ACC112 (cell line): ENCODE measurements at regions not wholly inside any gene's neighbourhood (a gene's known extent, or its start where the extent isn't known, plus 50 kb on each side); places are given as distances from the start of the nearest gene placed in this dataset.

Experiments used
- H2AFZ ChIP-seq: fragments of 200-600 bp; sonication (generic); one replicate; pipeline ENCODE4 v1.6.0; 2017; ENCODE audit warnings: antibody characterized with exemption, low read length; ENCODE audit not compliant: unreplicated experiment
- H3K27ac ChIP-seq: fragments of 200-600 bp; sonication (generic); 2 replicates; pipeline ENCODE4 v1.5.1; 2014; ENCODE audit warnings: low read depth, mild to moderate bottlenecking, antibody characterized with exemption, low read length, moderate library complexity
- H3K27me3 ChIP-seq: fragments of 200-600 bp; sonication (generic); 2 replicates; pipeline ENCODE4 v1.6.1; 2014; ENCODE audit warnings: mild to moderate bottlenecking, antibody characterized with exemption, low read length, moderate library complexity, mixed read lengths; ENCODE audit not compliant: insufficient read depth
- H3K36me3 ChIP-seq: fragments of 200-600 bp; sonication (generic); 2 replicates; pipeline ENCODE4 v1.6.1; 2016; ENCODE audit warnings: mild to moderate bottlenecking, antibody characterized with exemption, low read length, moderate library complexity, mixed read lengths; ENCODE audit not compliant: insufficient read depth
- H3K4me1 ChIP-seq: fragments of 200-600 bp; sonication (generic); one replicate; pipeline ENCODE4 v1.6.1; 2016; ENCODE audit warnings: low read length, mixed read lengths; ENCODE audit not compliant: insufficient read depth, unreplicated experiment, control insufficient read depth
- H3K4me3 ChIP-seq: fragments of 200-600 bp; sonication (generic); 2 replicates; pipeline ENCODE4 v1.5.1; 2014; ENCODE audit warnings: mild to moderate bottlenecking, low read depth, low read length
- H3K79me2 ChIP-seq: fragments of 200-600 bp; sonication (generic); one replicate; pipeline ENCODE4 v1.6.0; 2016; ENCODE audit warnings: low read length; ENCODE audit not compliant: control insufficient read depth, unreplicated experiment, insufficient read depth

DNA sequence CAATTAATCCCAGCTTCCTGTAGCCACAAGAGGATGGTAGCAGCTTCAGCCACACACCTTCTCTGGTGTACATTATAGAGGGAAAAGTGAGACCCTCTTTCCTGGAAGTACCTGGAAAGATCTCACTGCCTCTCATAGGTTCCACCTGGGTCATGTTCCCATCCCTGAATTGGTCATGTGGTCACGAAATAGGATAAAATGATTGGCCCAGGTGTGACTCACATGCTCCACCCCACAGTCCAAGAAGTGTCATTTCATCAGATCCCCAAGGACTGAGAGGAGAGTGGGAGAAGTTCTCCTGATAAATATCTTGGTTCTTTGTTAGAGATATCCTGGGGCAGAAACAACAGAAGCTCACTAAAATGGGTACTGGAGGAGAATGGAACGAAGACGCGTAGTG is 142.4 kb downstream of the QRSL1 start:
- Histone ChIP-seq H3K4me1 (no peaks in the 10 kb centered on the region), H2AFZ (no peak overlapping the region), H3K27ac (no peak overlapping the region), H3K36me3 (no peaks in the 10 kb centered on the region), H3K27me3 (peaks cover 72% of the 10 kb centered on the region), H3K79me2 (no peaks in the 10 kb centered on the region), H3K4me3 (no peak overlapping the region)

GRCh38 chr6:106770663-106771062 is 141.3 kb downstream of the QRSL1 start:
- no peaks in the 10 kb centered on the region for H3K4me1 ChIP-seq
- H3K4me3 ChIP-seq = no peak overlapping the region
- H3K27ac ChIP-seq = no peak overlapping the region
- H2AFZ ChIP-seq = no peak overlapping the region
- H3K27me3 ChIP-seq = peaks cover 82% of the 10 kb centered on the region
- H3K79me2 ChIP-seq = no peaks in the 10 kb centered on the region
- no peaks in the 10 kb centered on the region for H3K36me3 ChIP-seq

GRCh38 chr6:106770081-106770480 is 140.7 kb downstream of the QRSL1 start:
- Histone ChIP-seq H3K4me3 (no peak overlapping the region), H2AFZ (no peak overlapping the region), H3K27ac (no peak overlapping the region), H3K4me1 (no peaks in the 10 kb centered on the region), H3K27me3 (peaks cover 83% of the 10 kb centered on the region), H3K36me3 (no peaks in the 10 kb centered on the region), H3K79me2 (no peaks in the 10 kb centered on the region)

GRCh38 chr6:106767271-106767670 is 137.9 kb downstream of the QRSL1 start:
- Histone ChIP-seq H3K4me1 (no peaks in the 10 kb centered on the region), H3K79me2 (no peaks in the 10 kb centered on the region), H3K4me3 (no peak overlapping the region), H3K27me3 (peaks cover 77% of the 10 kb centered on the region), H2AFZ (no peak overlapping the region), H3K36me3 (no peaks in the 10 kb centered on the region), H3K27ac (no peak overlapping the region)

GRCh38 chr6:106766201-106766600 is 136.8 kb downstream of the QRSL1 start:
- Histone ChIP-seq H3K27ac (no peak overlapping the region), H3K27me3 (peaks cover 70% of the 10 kb centered on the region), H3K36me3 (no peaks in the 10 kb centered on the region), H3K79me2 (no peaks in the 10 kb centered on the region), H3K4me3 (no peak overlapping the region), H2AFZ (no peak overlapping the region), H3K4me1 (no peaks in the 10 kb centered on the region)

DNA sequence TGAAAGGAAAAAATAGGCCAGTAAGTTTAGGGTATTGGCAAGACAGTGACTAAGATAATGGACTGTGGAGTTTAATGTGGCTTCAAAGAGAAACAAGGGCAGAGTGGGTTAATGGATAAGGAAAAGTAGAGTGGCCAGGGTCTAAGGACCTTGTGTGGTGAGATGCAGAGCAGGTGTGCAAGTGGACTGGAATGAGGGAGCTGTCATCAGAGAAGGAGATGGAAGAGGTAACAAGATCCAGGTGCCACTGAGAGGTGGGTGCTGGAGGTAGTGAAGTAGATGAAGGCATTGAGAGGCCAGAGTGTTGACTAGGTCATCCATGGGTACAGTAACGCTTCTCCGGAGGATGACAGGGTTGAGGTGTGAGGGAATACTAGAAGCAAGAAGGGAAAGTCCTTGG is 136.1 kb downstream of the QRSL1 start:
- Histone ChIP-seq H3K27me3 (peaks cover 65% of the 10 kb centered on the region), H3K27ac (no peak overlapping the region), H3K4me3 (no peak overlapping the region), H3K36me3 (no peaks in the 10 kb centered on the region), H2AFZ (no peak overlapping the region), H3K4me1 (no peaks in the 10 kb centered on the region), H3K79me2 (no peaks in the 10 kb centered on the region)

DNA sequence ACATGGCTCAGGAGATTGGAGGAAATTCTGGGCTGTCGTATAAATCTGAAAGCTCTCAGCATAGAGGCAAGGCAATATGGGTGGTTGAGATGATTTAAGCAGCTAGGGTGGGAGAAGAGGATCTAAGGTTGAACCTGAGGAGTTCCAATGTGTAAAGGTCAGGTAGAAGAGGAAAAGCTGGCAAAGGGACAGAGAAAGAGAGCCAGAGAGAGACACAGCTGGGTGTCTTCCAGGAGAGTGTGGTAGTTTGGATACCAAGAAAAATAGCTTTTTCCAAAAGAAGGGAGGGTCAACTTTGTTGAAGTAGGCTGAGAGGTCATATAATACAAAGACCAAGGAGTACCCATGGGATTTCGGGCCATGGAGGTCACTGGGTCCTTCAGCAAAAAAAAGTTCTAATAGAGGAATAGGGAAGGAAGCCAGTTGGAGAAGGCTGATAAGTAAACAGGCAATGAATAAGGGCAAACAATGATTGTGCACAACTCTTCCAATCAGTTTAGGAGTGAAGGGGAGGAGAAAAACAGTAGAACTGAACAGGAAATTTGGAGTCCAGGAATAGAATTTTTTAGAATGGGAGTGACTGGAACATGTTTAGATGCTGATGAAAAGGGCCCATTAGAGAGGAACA is 135.1 kb downstream of the QRSL1 start:
- H3K27me3 ChIP-seq = peaks cover 71% of the 10 kb centered on the region
- no peak overlapping the region for H3K4me3 ChIP-seq
- no peak overlapping the region for H2AFZ ChIP-seq
- no peaks in the 10 kb centered on the region for H3K36me3 ChIP-seq
- no peaks in the 10 kb centered on the region for H3K4me1 ChIP-seq
- H3K79me2 ChIP-seq = no peaks in the 10 kb centered on the region
- no peak overlapping the region for H3K27ac ChIP-seq

DNA sequence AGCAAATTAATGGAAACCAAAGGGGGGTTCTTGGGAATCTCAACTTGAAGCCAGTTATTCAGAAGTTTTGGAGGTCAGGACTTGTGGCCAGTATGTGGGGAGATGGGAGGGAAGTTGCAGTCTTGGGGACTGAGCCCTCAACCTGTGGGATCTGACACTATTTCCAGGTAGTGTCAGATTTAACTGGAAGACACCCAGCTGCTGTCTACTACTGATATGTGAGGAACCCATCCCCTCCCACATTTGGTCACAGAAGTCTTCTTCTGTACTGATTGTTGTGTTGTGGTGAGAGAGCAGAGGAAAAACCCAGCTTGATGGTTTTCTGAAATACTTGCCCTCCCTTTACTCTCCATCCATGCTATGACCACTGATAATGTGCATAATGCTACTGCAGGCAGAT is 134.0 kb downstream of the QRSL1 start:
- Histone ChIP-seq H3K79me2 (no peaks in the 10 kb centered on the region), H3K27ac (no peak overlapping the region), H3K36me3 (no peaks in the 10 kb centered on the region), H3K4me1 (no peaks in the 10 kb centered on the region), H3K4me3 (no peak overlapping the region), H2AFZ (no peak overlapping the region), H3K27me3 (peaks cover 67% of the 10 kb centered on the region)

DNA sequence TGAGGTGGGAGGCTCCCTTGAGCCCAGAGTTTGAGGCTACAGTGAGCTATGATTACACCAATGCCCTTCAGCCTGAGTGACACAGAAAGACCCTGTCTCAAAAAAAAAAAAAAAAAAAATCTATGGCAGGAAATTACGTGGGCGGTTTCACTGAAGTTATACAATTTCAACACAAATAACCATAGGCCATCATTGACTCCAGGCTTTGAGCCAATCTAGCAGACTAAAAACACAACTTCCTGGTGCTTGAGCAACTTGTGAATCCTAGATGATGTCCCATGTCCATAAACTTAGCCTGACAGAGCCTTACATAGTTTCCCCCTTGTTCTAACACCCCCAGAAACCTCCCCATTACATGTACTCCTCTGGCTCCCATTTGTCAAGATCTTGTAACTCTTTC is 131.8 kb downstream of the QRSL1 start:
- H2AFZ ChIP-seq = no peak overlapping the region

GRCh38 chr6:106759112-106759511 is 129.7 kb downstream of the QRSL1 start:
- Histone ChIP-seq H3K4me3 (no peak overlapping the region), H3K27ac (no peak overlapping the region), H3K79me2 (no peaks in the 10 kb centered on the region), H2AFZ (no peak overlapping the region), H3K27me3 (peaks cover 34% of the 10 kb centered on the region), H3K4me1 (no peaks in the 10 kb centered on the region), H3K36me3 (no peaks in the 10 kb centered on the region)

More for the DNA sequence above, 131.8 kb downstream of the QRSL1 start:
- Histone ChIP-seq H3K36me3 (no peaks in the 10 kb centered on the region), H3K4me1 (no peaks in the 10 kb centered on the region), H3K4me3 (no peak overlapping the region), H3K27me3 (peaks cover 54% of the 10 kb centered on the region), H3K27ac (no peak overlapping the region), H3K79me2 (no peaks in the 10 kb centered on the region)

- Histone ChIP-seq H2AFZ (no peak overlapping the region), H3K79me2 (no peaks in the 10 kb centered on the region), H3K4me1 (no peaks in the 10 kb centered on the region), H3K27me3 (peaks cover 24% of the 10 kb centered on the region), H3K36me3 (no peaks in the 10 kb centered on the region), H3K4me3 (no peak overlapping the region), H3K27ac (no peak overlapping the region)
These were observed 128.5 kb downstream of the QRSL1 start for GRCh38 chr6:106757722-106758467.
